Stimulated activated CD4-positive, alpha-beta T cell treated with anti-CD3 and anti-CD28 coated beads, Interleukin-4, amount 100 ng/mL, for 1 hour (primary cell): ENCODE measurements at regions not wholly inside any gene's neighbourhood (a gene's known extent, or its start where the extent isn't known, plus 50 kb on each side); places are given as distances from the start of the nearest gene placed in this dataset.
"Not testable (repeated sequence)": the region's sequence is repeated elsewhere in the genome, so short reads cannot be mapped to it uniquely, and the experiment has no call there.

ENCODE experiments used
- DNase-seq: peaks from one replicate; pipeline ENCODE4 v3.0.0-alpha.2; 2020

- no peak for DNase-seq
Observed at GRCh38 chr7:37549076-37549931, 100.6 kb upstream of the ELMO1 start.

- no peak for DNase-seq
Observed at GRCh38 chr7:37550426-37550825, 101.8 kb upstream of the ELMO1 start.

GRCh38 chr7:37550872-37551271, 102.2 kb upstream of the ELMO1 start:
- DNase-seq: no peak

GRCh38 chr7:37552030-37552429, 103.4 kb upstream of the ELMO1 start:
- DNase-seq: no peak

GRCh38 chr7:37552439-37552838, 103.8 kb upstream of the ELMO1 start:
- DNase-seq: not testable (repeated sequence)

- DNase-seq: no peak
Observed at GRCh38 chr7:37555528-37555927, 106.9 kb upstream of the ELMO1 start.

GRCh38 chr7:37557571-37558209, 109.0 kb upstream of the ELMO1 start:
- no peak for DNase-seq

- DNase-seq: no peak
Observed at GRCh38 chr7:37558320-37559096, 109.8 kb upstream of the ELMO1 start.

GRCh38 chr7:37570145-37570544, 113.4 kb upstream of the GPR141 start:
- no peak for DNase-seq

- no peak for DNase-seq
Observed at GRCh38 chr7:37571806-37572205, 111.8 kb upstream of the GPR141 start.

- DNase-seq: no peak
Observed at GRCh38 chr7:37577412-37577811, 106.2 kb upstream of the GPR141 start.

GRCh38 chr7:37577901-37578300, 105.7 kb upstream of the GPR141 start:
- DNase-seq: no peak

- DNase-seq: no peak
Observed at GRCh38 chr7:37578350-37578749, 105.2 kb upstream of the GPR141 start.

GRCh38 chr7:37580376-37580775, 103.2 kb upstream of the GPR141 start:
- DNase-seq: no peak

- not testable (repeated sequence) for DNase-seq
Observed at GRCh38 chr7:37584651-37585463, 98.7 kb upstream of the GPR141 start.

- DNase-seq: no peak
Observed at GRCh38 chr7:37590824-37591223, 92.7 kb upstream of the GPR141 start.

- no peak for DNase-seq
Observed at GRCh38 chr7:37592366-37592765, 91.2 kb upstream of the GPR141 start.

GRCh38 chr7:37594602-37595001, 89.0 kb upstream of the GPR141 start:
- DNase-seq: no peak

- no peak for DNase-seq
Observed at GRCh38 chr7:37598824-37599223, 84.7 kb upstream of the GPR141 start.

GRCh38 chr7:37601321-37601720, 82.2 kb upstream of the GPR141 start:
- DNase-seq: no peak

- DNase-seq: no peak
Observed at GRCh38 chr7:37604078-37604477, 79.5 kb upstream of the GPR141 start.

- not testable (repeated sequence) for DNase-seq
Observed at GRCh38 chr7:37617406-37617805, 66.2 kb upstream of the GPR141 start.

- no peak for DNase-seq
Observed at GRCh38 chr7:37633048-37633447, 50.5 kb upstream of the GPR141 start.
